Stimulated activated CD4-positive, alpha-beta T cell treated with anti-CD3 and anti-CD28 coated beads, Interleukin-2, amount 100 ng/mL, for 4 hours (primary cell): ENCODE measurements at regions not wholly inside any gene's neighbourhood (a gene's known extent, or its start where the extent isn't known, plus 50 kb on each side); places are given as distances from the start of the nearest gene placed in this dataset.
"Not testable (repeated sequence)": the region's sequence is repeated elsewhere in the genome, so short reads cannot be mapped to it uniquely, and the experiment has no call there.

Experiments used
- DNase-seq: peaks from one replicate; pipeline ENCODE4 v3.0.0-alpha.2; 2020; ENCODE audit warnings: low read depth

GRCh38 chr10:64508029-64508661 lies 986.9 kb downstream of the REEP3 start:
- no peak for DNase-seq

GRCh38 chr10:64515970-64516699 lies 994.9 kb downstream of the REEP3 start:
- no peak for DNase-seq

GRCh38 chr10:64518456-64518855 lies 997.3 kb downstream of the REEP3 start:
- DNase-seq = no peak

- DNase-seq = no peak
Measured at GRCh38 chr10:64519427-64519826, 998.2 kb downstream of the REEP3 start.

GRCh38 chr10:64519831-64520230 lies 998.6 kb downstream of the REEP3 start:
- no peak for DNase-seq

GRCh38 chr10:64523065-64523759 lies 1002.0 kb downstream of the REEP3 start:
- DNase-seq = no peak

GRCh38 chr10:64528294-64529002 lies 1007.2 kb downstream of the REEP3 start:
- no peak for DNase-seq

- DNase-seq = no peak
Measured at GRCh38 chr10:64529003-64529350, 1007.8 kb downstream of the REEP3 start.

- no peak for DNase-seq
Measured at GRCh38 chr10:64534616-64535015, 1013.4 kb downstream of the REEP3 start.

- no peak for DNase-seq
Measured at GRCh38 chr10:64535131-64535867, 1014.1 kb downstream of the REEP3 start.

- no peak for DNase-seq
Measured at GRCh38 chr10:64537112-64537511, 1015.9 kb downstream of the REEP3 start.

- no peak for DNase-seq
Measured at GRCh38 chr10:64537928-64538327, 1016.7 kb downstream of the REEP3 start.

- DNase-seq = no peak
Measured at GRCh38 chr10:64546073-64546472, 1024.9 kb downstream of the REEP3 start.

- DNase-seq = no peak
Measured at GRCh38 chr10:64547168-64547567, 1026.0 kb downstream of the REEP3 start.

- no peak for DNase-seq
Measured at GRCh38 chr10:64555666-64556065, 1034.5 kb downstream of the REEP3 start.

GRCh38 chr10:64558094-64558835 lies 1037.1 kb downstream of the REEP3 start:
- DNase-seq = no peak

GRCh38 chr10:64571056-64571455 lies 1049.9 kb downstream of the REEP3 start:
- DNase-seq = no peak

GRCh38 chr10:64573623-64574325 lies 1052.6 kb downstream of the REEP3 start:
- DNase-seq = no peak

GRCh38 chr10:64574371-64574770 lies 1053.2 kb downstream of the REEP3 start:
- no peak for DNase-seq

GRCh38 chr10:64576497-64576896 lies 1055.3 kb downstream of the REEP3 start:
- DNase-seq = no peak

- DNase-seq = not testable (repeated sequence)
Measured at GRCh38 chr10:64578757-64579156, 1057.6 kb downstream of the REEP3 start.
